ENCODE measurements at regions not wholly inside any gene's neighbourhood (a gene's known extent, or its start where the extent isn't known, plus 50 kb on each side); places are given as distances from the start of the nearest gene placed in this dataset.

DNA sequence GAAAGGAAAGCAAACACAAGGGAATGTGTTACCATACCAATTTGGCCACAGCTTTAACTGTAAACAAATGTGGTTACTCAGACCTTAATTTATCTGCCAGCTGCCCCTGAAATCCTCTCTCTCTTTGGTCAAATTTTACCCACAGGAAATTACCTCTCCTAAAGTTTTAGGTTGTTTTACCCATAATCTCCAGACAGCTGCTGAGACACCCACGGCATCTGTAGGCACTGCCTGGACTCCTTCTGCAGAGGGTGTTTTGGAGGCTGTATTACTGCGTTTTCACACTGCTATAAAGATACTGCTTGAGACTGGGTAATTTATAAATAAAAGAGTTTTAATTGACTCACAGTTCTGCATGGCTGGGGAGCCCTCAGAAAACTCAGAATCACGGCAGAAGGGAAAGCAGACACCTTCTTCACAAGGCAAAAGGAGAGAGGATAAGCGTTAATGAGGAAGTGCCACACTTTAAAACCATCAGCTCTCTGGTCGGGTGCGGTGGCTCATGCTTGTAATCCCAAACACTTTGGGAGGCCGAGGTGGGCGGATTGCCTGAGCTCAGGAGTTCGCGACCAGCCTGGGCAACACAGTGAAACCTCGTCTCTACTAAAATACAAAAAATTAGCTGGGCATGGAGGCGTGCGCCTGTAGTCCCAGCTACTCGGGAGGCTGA is 677.5 kb upstream of the FSHR start:
- H3K27me3 ChIP-seq (replicated peaks; ENCODE audit: control insufficient read depth, insufficient read depth, low read length) = no peaks in the 10 kb centered on the region
- intact Hi-C loops (cut with micrococcal nuclease; ENCODE audit: unreplicated experiment) = no loop called here
- DNase-seq = no peak
- CTCF ChIA-PET = no interaction called here
- H3K27me3 Mint-ChIP-seq (ENCODE audit: insufficient read depth, unreplicated experiment) = no peaks in the 10 kb centered on the region
- no peak overlapping the region for H3K4me3 ChIP-seq (ENCODE audit: low read depth, low read length)
- POLR2A ChIA-PET = no interaction called here
- no peaks in the 10 kb centered on the region for H3K9me3 ChIP-seq
- H3K4me3 Mint-ChIP-seq (ENCODE audit: unreplicated experiment) = no peak overlapping the region
- H3K4me1 Mint-ChIP-seq (ENCODE audit: low read depth, unreplicated experiment) = no peaks in the 10 kb centered on the region
- no peaks in the 10 kb centered on the region for H3K9me3 Mint-ChIP-seq (ENCODE audit: unreplicated experiment)
- no peaks in the 10 kb centered on the region for H3K4me1 ChIP-seq
- TF ChIP-seq, protein P1, sequence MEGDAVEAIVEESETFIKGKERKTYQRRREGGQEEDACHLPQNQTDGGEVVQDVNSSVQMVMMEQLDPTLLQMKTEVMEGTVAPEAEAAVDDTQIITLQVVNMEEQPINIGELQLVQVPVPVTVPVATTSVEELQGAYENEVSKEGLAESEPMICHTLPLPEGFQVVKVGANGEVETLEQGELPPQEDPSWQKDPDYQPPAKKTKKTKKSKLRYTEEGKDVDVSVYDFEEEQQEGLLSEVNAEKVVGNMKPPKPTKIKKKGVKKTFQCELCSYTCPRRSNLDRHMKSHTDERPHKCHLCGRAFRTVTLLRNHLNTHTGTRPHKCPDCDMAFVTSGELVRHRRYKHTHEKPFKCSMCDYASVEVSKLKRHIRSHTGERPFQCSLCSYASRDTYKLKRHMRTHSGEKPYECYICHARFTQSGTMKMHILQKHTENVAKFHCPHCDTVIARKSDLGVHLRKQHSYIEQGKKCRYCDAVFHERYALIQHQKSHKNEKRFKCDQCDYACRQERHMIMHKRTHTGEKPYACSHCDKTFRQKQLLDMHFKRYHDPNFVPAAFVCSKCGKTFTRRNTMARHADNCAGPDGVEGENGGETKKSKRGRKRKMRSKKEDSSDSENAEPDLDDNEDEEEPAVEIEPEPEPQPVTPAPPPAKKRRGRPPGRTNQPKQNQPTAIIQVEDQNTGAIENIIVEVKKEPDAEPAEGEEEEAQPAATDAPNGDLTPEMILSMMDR (IDR thresholded peaks at IDR 0.05; ENCODE audit: insufficient read depth in 1 of 2, low read depth in 1 of 2, low read length in 1 of 2, severe bottlenecking in 1 of 2, unreplicated experiment in 1 of 2) = no peak
- H3K36me3 Mint-ChIP-seq (ENCODE audit: insufficient read depth, unreplicated experiment) = no peaks in the 10 kb centered on the region
- no peaks in the 10 kb centered on the region for H3K36me3 ChIP-seq (ENCODE audit: control insufficient read depth, insufficient read depth, low read length)
- no peak overlapping the region for H3K27ac Mint-ChIP-seq (ENCODE audit: unreplicated experiment)
- BruUV-seq (replicated peaks) = no TSS peak

DNA sequence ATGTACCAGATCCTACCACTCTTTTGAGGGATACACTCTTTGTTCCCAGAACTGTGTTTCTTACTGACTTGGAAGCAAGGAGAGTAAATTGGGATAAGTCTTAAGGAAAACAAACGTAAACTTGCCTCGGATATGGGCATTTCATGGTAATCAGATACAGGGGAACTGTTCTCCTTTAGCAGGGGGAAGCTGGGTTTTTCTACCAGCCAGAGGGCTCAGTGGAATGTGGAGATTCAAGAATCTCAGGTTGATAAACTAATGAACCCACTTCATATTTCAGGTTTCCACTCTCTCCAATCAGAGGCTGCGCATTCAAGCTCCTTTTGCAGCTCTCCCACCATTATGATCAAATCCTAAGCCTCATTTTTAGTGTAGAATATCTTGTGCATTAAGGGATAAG is 676.5 kb upstream of the FSHR start:
- H3K4me3 Mint-ChIP-seq (ENCODE audit: unreplicated experiment) = no peak overlapping the region
- no peaks in the 10 kb centered on the region for H3K27me3 Mint-ChIP-seq (ENCODE audit: insufficient read depth, unreplicated experiment)
- no peaks in the 10 kb centered on the region for H3K9me3 Mint-ChIP-seq (ENCODE audit: unreplicated experiment)
- no peaks in the 10 kb centered on the region for H3K4me1 ChIP-seq
- H3K27ac Mint-ChIP-seq (ENCODE audit: unreplicated experiment) = no peak overlapping the region
- no peaks in the 10 kb centered on the region for H3K9me3 ChIP-seq
- no peak overlapping the region for H3K4me3 ChIP-seq (ENCODE audit: low read depth, low read length)
- no peaks in the 10 kb centered on the region for H3K36me3 Mint-ChIP-seq (ENCODE audit: insufficient read depth, unreplicated experiment)
- TF ChIP-seq, protein P1 (IDR thresholded peaks at IDR 0.05; ENCODE audit: insufficient read depth in 1 of 2, low read depth in 1 of 2, low read length in 1 of 2, severe bottlenecking in 1 of 2, unreplicated experiment in 1 of 2) = no peak
- DNase-seq = no peak
- CTCF ChIA-PET = no interaction called here
- no TSS peak for BruUV-seq (replicated peaks)
- intact Hi-C loops (cut with micrococcal nuclease; ENCODE audit: unreplicated experiment) = no loop called here
- no peaks in the 10 kb centered on the region for H3K27me3 ChIP-seq (replicated peaks; ENCODE audit: control insufficient read depth, insufficient read depth, low read length)
- POLR2A ChIA-PET = no interaction called here
- no peaks in the 10 kb centered on the region for H3K4me1 Mint-ChIP-seq (ENCODE audit: low read depth, unreplicated experiment)
- H3K36me3 ChIP-seq (ENCODE audit: control insufficient read depth, insufficient read depth, low read length) = no peaks in the 10 kb centered on the region

- H3K27me3 Mint-ChIP-seq (ENCODE audit: insufficient read depth, unreplicated experiment) = no peaks in the 10 kb centered on the region
- no peak overlapping the region for H3K4me3 ChIP-seq (ENCODE audit: low read depth, low read length)
- TF ChIP-seq, protein P1 (IDR thresholded peaks at IDR 0.05; ENCODE audit: insufficient read depth in 1 of 2, low read depth in 1 of 2, low read length in 1 of 2, severe bottlenecking in 1 of 2, unreplicated experiment in 1 of 2) = no peak
- POLR2A ChIA-PET = no interaction called here
- DNase-seq = no peak
- no peaks in the 10 kb centered on the region for H3K27me3 ChIP-seq (replicated peaks; ENCODE audit: control insufficient read depth, insufficient read depth, low read length)
- no peak overlapping the region for H3K4me3 Mint-ChIP-seq (ENCODE audit: unreplicated experiment)
- H3K9me3 ChIP-seq = peaks cover 2% of the 10 kb centered on the region
- no TSS peak for BruUV-seq (replicated peaks)
- H3K9me3 Mint-ChIP-seq (ENCODE audit: unreplicated experiment) = peaks cover 21% of the 10 kb centered on the region
- no peak overlapping the region for H3K27ac Mint-ChIP-seq (ENCODE audit: unreplicated experiment)
- CTCF ChIA-PET = no interaction called here
- H3K4me1 ChIP-seq = no peaks in the 10 kb centered on the region
- H3K4me1 Mint-ChIP-seq (ENCODE audit: low read depth, unreplicated experiment) = no peaks in the 10 kb centered on the region
- H3K36me3 ChIP-seq (ENCODE audit: control insufficient read depth, insufficient read depth, low read length) = no peaks in the 10 kb centered on the region
- intact Hi-C loops (cut with micrococcal nuclease; ENCODE audit: unreplicated experiment) = no loop called here
- no peaks in the 10 kb centered on the region for H3K36me3 Mint-ChIP-seq (ENCODE audit: insufficient read depth, unreplicated experiment)
These were observed 673.1 kb upstream of the FSHR start for GRCh38 chr2:49827366-49827765.
